Fibroblast of skin of left quadriceps (primary cell): ENCODE measurements at regions not wholly inside any gene's neighbourhood (a gene's known extent, or its start where the extent isn't known, plus 50 kb on each side); places are given as distances from the start of the nearest gene placed in this dataset.
"Not testable (repeated sequence)": the region's sequence is repeated elsewhere in the genome, so short reads cannot be mapped to it uniquely, and the experiment has no call there.

Experiments used
- DNase-seq, 2 experiments: peaks; one replicate each; pipeline ENCODE4 v3.0.0-alpha.2; 2013; ENCODE audit warnings: low read depth in 2 of 2

DNA sequence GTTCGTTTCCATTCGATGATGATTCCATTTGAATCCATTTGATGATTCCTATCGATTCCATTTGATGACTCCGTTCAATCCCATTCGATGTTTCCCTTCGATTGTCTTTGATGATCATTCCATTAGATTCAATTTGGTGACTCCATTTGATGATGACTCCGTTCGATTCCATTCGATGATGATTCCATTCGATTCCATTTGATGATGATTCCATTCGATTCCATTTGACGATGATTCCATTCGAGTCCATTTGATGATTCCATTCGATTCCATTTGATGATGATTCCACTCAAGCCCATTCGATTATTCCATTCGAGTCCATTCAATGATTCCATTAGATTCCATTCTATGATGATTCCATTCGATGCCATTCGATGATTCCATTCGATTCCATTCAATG lies 2730.6 kb downstream of the RPIA start:
- not testable (repeated sequence) for DNase-seq

DNA sequence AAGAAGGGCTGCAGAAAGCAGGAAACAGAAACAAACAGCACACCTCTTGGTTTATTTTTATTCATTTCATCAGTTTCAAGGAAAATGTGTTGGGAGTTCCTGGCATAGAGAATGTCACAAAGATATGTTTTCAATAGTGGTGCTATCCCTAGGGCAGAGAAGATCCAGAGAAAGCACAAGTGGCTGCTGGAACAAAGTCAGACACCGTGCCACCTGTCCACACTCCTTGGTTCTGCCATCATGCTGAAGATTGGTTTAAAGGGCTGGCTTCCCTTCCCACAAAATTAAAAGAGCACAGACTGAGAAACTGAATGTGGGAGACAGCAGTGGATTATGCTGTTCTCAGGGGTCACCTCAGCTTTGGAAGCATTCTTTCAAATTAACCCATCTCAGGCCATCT lies 2735.7 kb downstream of the RPIA start:
- DNase-seq: not testable (repeated sequence)

DNA sequence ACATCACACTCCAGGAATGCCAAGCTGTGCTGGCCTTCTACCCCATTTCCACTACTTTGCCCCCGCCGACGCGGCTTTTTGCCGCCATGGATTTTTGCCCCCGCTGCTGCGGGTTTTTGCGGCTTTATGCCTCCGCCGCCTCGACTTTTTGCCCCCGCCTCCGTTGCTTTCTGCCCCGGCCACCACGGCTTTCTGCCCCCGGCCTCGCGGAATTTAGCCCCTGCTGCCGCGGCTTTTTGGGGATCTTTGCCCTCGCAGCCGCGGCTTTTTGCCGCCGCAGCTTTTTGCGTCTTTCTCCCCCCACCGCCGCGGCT lies 2750.4 kb downstream of the RPIA start:
- not testable (repeated sequence) for DNase-seq

- no peak for DNase-seq
These were observed 2750.9 kb downstream of the RPIA start for GRCh38 chr2:91442246-91442905.

GRCh38 chr2:91442906-91443729 lies 2751.6 kb downstream of the RPIA start:
- not testable (repeated sequence) for DNase-seq

DNA sequence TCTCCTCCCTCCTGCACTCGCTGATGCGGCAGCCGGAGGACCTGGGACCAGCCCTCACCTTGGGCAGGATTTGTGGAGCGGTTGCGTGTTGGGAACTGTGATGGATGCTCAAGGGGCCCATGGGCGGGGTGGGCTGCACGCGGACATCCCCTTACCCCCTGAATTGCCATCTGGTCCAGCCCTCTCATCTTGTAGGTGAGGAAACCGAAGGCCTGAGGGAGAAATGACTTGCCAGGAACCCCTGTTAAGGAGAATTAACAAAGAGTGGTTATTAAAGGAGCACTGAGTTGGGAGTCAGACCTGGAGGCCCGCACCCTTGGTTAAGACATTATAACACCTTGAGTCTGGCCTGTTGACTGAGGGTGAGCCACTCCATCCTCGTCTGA lies 2752.2 kb downstream of the RPIA start:
- not testable (repeated sequence) for DNase-seq

DNA sequence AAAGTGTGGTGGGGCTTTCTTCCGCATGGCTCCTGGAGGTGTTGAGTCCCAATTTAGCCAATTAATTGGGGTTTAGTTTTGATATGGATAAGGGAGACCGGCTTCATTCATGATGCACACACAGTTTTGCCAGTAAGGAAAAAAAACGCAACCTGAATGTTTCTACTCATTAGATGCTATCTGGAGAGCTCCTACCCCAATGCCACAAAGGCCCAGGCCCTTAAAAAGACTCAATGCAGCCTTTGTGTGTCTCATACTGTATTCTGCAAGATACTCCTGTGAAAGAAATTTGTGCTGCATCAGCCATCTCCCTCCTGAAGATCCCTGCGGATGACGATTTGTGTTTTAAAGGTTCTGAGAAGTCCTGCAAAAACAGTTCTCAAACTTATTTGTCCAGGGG lies 2754.2 kb downstream of the RPIA start:
- DNase-seq: not testable (repeated sequence)

DNA sequence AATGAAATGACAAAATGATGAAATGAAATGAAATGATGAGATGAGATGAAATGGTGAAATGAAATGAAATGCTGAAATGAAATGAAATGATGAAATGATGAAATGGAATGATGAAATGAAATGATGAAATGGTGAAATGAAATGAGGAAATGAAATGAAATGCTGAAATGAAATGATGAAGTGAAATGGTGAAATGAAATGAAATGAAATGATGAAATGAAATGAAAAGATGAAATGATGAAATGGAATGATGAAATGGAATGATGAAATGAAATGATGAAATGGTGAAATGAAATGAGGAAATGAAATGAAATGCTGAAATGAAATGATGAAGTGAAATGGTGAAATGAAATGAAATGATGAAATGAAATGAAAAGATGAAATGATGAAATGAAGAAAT lies 2755.0 kb downstream of the RPIA start:
- not testable (repeated sequence) for DNase-seq

DNA sequence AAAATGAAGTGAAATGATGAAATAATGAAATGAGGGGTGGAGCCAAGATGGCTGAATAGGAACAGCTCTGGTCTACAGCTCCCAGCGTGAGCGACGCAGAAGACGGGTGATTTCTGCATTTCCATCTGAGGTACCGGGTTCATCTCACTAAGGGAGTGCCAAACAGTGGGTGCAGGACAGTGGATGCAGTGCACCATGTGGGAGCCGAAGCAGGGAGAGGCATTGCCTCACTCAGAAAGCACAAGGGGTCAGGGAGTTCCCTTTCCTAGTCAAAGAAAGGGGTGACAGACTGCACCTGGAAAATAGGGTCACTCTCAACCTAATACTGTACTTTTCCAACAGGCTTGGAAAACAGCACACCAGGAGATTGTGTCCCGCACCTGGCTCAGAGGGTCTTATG lies 2755.4 kb downstream of the RPIA start:
- DNase-seq: not testable (repeated sequence)

DNA sequence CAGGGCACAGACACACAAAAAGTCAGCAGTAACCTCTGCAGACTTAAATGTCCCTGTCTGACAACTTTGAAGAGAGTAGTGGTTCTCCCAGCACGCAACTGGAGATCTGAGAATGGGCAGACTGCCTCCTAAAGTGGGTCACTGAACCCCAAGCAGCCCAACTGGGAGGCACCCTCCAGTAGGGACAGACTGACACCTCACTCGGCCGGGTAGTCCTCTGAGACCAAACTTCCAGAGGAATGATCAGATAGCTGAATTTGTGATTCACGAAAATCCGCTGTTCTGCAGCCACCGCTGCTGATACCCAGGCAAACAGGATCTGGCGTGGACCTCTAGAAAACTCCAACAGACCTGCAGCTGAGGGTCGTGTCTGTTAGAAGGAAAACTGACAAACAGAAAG lies 2756.0 kb downstream of the RPIA start:
- not testable (repeated sequence) for DNase-seq

DNA sequence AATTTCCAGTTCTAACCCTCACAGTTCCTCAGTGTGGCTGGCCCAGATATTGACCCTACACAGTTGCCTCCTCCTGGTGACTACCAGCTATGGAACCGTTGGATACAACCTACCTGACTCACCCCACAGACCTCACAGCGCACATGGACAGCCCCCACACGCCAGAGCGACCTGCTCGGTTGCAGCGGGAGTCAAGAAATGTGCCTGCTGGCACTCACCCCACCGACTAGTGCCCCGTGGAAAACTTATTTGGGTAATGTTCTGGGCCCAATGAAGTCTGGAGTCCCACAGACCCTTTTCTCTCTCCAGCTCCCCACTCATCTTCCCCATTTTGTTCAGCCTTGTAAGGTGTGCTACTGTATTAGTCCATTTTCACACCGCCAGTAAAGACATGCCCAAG lies 2770.8 kb downstream of the RPIA start:
- not testable (repeated sequence) for DNase-seq

DNA sequence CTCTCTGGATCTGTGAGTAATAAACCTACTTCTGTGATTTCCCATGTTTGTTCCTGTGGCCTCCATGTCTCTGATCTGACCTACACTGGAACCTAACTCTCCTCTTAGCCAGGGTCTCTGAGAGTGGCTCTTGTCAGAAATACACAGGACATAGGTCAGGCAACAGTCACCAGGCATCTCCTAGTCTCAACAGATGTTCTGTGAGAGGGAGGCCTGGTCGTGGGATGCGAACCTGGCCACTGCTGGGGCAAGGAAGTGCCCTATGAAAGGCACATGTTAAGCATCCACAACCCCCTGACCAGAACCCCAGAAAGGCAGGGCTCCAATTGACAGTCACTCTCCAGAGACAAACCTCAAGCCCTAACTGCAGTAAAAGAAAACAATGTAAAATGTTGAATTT lies 2771.5 kb downstream of the RPIA start:
- not testable (repeated sequence) for DNase-seq

GRCh38 chr2:91466780-91467363 lies 2775.4 kb downstream of the RPIA start:
- DNase-seq: not testable (repeated sequence)

DNA sequence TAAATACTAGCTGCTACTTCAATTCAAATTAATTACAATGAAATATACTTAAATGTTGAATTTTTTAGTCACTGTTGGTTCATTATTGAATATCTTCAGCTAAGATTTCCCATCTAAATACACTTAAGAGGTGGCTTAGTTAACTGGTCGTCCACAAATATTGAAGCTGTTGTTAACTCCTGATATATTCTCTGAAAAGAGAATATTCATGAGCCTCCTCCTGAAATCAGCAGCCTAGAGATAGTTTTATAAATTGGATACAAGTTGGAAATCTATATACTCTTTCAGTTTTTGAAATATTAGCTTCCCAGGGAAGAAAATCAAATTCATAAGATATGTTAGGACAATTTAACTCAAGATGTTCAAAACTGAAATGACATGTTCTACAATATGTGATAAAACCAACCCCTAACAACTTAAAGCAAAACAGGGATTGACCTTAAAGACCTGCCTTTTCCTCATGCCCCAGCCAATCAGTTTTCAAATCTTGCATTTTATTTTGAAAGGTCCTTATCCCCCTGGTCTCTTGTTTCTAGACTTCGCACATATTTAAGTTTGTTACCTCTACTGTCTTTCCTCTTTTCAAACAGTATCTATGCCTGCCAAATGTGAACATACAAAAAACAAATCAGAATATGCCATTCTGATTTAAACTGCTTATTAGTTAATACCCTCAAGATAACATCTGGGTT lies 2784.9 kb downstream of the RPIA start:
- not testable (repeated sequence) for DNase-seq

DNA sequence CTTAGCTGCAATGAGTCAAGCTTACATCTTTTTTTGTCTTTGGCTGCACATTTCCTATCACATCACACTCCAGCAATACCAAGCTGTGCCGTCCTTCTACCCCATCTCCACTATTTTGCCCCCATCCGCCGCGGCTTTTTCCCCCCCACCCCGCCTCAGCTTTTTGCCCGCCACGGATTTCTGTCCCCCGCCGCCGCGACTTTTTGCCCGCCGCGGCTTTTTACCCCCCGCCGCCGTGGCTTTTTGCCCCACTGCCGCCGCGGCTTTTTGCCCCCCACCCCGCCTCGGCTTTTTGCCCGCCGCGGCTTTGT lies 2785.4 kb downstream of the RPIA start:
- DNase-seq: not testable (repeated sequence)

DNA sequence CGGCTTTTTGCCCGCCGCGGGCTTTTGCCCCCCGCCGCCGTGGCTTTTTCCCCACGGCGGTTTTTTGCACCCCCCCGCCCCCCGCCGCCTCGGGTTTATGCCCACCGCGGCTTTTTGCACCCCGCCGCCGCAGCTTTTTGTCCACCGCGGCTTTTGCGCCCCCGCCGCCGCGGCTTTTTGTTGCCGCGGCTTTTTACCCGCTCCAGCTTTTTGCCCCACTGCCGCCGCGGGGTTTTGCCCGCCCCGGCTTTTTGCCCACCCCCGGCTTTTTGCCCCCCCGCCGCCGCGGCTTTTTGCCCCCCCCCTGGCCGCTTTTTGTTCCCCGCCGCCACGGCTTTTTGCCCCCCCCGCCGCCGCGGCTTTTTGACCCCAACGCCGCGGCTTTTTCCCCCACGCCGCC lies 2785.8 kb downstream of the RPIA start:
- not testable (repeated sequence) for DNase-seq

- no peak for DNase-seq
These were observed 2786.5 kb downstream of the RPIA start for GRCh38 chr2:91477731-91478672.

GRCh38 chr2:91478851-91479718 lies 2787.6 kb downstream of the RPIA start:
- not testable (repeated sequence) for DNase-seq

GRCh38 chr2:91485226-91485625 lies 2793.8 kb downstream of the RPIA start:
- not testable (repeated sequence) for DNase-seq
